ENCODE measurements at regions not wholly inside any gene's neighbourhood (a gene's known extent, or its start where the extent isn't known, plus 50 kb on each side); places are given as distances from the start of the nearest gene placed in this dataset.
"Not testable (repeated sequence)": the region's sequence is repeated elsewhere in the genome, so short reads cannot be mapped to it uniquely, and the experiment has no call there.

- DNase-seq = no peak
Observed at GRCh38 chr6:118718903-118719302, 67.5 kb upstream of the CEP85L start.

DNA sequence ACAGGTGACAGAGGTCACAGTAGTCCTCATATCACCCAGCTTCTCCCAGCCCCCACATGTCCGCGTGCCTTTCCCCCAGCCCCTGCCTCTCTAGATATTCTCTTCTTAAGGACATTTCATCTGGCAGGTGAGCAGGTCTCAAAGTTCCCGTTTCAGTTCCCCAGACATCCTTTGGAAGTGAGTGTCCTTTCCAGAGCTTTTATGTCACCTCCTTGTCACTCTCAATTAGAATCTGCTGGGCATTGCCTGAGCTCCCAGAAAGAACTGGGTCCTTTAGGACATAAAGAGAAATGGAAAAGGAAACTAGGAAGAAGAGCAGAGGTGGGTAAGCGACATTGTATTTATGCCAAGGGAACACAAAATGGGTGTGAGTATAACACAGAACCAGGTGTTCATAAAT lies 66.9 kb upstream of the CEP85L start:
- no peak for DNase-seq

GRCh38 chr6:118717106-118717505 lies 65.7 kb upstream of the CEP85L start:
- DNase-seq = no peak

- not testable (repeated sequence) for DNase-seq
Observed at GRCh38 chr6:118715907-118716306, 64.5 kb upstream of the CEP85L start.

GRCh38 chr6:118715376-118715775 lies 64.0 kb upstream of the CEP85L start:
- no peak for DNase-seq

DNA sequence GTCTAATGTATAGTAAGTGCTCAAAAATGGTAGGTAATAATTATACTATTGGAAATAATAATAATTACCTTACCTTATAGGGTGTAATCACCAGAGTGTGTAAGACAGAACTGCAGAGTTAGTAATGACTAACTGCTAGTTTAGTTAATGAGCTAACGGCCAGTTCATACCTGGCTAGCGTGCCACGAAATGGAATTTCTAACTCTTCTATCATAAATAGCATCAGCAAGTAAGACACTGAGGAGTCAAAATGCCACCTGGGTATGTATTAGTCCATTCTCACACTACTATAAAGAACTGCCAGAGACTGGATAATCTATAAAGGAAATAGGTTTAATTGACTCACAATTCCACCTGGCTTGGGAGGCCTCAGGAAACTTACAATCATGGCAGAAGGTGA lies 63.4 kb upstream of the CEP85L start:
- DNase-seq = no peak

DNA sequence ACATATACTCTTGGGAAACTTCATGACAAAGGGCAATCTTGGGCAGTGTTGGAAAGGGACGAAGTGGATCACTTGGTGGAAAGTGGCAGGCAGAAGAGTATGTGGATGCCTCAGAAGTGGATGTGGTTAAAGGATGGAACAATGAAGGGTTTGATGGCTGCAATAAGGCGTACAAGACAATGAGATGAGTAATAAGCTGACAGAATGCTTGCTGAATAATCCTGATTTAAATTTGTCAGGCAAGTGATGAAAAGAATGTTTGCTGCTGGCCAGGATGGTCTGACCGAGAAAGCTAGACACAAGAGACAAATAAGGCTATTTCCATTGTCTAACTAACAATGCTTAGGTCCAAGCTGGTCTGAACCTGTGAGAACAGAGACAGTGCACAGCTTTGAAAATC lies 61.6 kb upstream of the CEP85L start:
- peak in 1 of 5 experiments; percentile 66 for DNase-seq

- DNase-seq = peak in 1 of 5 experiments; percentile 59
Observed at GRCh38 chr6:118710616-118711015, 59.2 kb upstream of the CEP85L start.

GRCh38 chr6:118709859-118710350 lies 58.5 kb upstream of the CEP85L start:
- DNase-seq = peak in 4 of 5 experiments; percentile 53 to 99 (median 67)

- DNase-seq = no peak
Observed at GRCh38 chr6:118708744-118709143, 57.4 kb upstream of the CEP85L start.

DNA sequence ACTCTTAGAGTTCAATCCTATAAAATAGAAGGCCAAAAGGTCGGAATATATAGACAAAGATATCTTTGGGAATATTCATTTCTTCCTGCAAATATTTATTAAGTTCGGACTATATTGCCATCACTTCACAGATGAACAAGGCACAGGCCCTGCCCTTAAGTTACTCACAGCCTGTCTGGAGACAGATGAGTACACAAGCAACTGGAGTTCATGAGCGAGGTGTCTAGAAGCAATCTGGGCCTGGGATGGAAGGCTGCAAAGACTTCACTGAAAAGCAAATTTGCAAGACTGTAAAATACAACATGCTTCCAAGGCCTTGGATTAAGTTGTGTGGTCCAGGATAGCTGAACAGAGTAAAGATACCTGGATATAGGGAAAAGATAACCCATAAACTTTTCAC lies 56.7 kb upstream of the CEP85L start:
- peak in 1 of 5 experiments; percentile 53 for DNase-seq

- DNase-seq = no peak
Observed at GRCh38 chr6:118706702-118707101, 55.3 kb upstream of the CEP85L start.

DNA sequence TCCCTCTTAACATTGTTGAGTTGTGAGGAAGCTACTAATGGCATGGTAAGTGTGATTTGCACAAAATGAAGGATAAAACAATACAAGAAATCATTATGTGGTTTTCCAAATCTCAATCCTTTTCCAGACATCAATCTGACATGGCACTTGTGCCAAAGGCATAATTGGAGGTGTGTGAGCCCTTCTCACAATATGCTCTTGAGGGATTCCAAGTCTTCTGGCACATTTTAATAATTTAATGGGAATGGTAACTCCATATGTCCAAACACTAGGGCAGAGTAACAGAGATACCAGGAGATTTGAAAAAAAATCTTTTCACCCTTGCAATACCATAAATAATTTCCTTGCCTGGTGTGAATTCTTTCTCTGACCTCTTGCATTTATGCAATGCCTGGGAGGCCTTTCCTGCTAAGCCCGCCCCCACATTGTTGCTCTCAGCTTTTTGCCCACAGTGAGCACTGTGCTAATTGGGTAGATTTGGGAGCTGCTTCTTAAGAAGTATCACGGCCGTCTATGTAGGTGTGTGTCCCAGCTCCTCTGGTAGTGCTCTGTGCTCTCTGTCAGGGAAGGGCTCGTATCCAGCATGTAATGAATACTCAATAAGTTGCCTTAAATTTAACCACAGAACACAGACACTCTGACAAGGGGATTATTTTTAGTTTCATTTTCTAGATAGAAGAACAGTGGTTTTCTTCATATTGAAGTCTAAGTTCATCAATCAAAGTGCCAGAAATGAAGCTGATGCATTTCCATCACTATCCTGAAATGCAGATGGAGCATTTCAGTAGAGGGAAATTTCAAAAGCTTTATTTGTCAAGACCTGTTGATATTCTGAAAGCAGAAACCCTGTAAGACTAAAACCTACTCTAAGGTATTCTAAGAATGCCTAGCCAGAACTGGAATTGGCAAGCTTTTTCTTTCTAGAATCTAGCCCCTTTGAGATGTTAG lies 54.4 kb upstream of the CEP85L start:
- DNase-seq = peak in 2 of 5 experiments; percentile 21 to 65

GRCh38 chr6:118704915-118705314 lies 53.5 kb upstream of the CEP85L start:
- DNase-seq = no peak

DNA sequence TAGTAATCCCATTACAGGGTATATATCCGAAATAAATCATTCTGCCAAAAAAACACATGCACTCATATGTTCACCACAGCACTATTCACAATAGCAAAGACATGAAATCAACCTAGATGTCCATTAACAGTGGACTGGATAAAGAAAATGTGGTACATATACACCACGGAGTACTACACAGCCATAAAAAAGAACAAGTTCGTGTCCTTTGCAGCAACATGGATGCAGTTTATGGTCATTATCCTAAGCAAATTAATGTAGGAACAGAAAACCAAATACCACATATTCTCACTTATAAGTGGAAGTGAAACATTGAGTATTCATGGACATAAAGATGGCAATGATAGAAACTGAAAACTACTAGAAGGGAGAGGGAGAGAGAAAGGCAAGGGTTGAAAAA lies 49.9 kb upstream of the CEP85L start:
- not testable (repeated sequence) for DNase-seq

Measured in T-helper 2 cell (primary cell).